ENCODE measurements at regions not wholly inside any gene's neighbourhood (a gene's known extent, or its start where the extent isn't known, plus 50 kb on each side); places are given as distances from the start of the nearest gene placed in this dataset.
"Not testable (repeated sequence)": the region's sequence is repeated elsewhere in the genome, so short reads cannot be mapped to it uniquely, and the experiment has no call there.

GRCh38 chr2:242046206-242046826 lies 176.8 kb downstream of the RTP5 start:
- Mint-ChIP-seq H3K4me3 (peak overlapping the region in 5 of 10 donors; percentile 60 to 84 (median 82)), H3K27ac (peak overlapping the region in 2 of 9 donors; percentile 64 to 89), H3K9me3 (peaks cover 0 to 6% (median 1%) of the 10 kb centered on the region in 11 donors)

GRCh38 chr2:242047963-242048362 lies 178.4 kb downstream of the RTP5 start:
- intact Hi-C loops (cut with micrococcal nuclease) = no loop called here
- peaks cover 0 to 6% (median 1%) of the 10 kb centered on the region in 11 donors for H3K9me3 Mint-ChIP-seq
- H3K4me1 ChIP-seq (ENCODE audit: control insufficient read depth in 2 of 2, insufficient read depth in 2 of 2, low read length in 2 of 2) = no peaks in the 10 kb centered on the region
- H3K27ac Mint-ChIP-seq = peak overlapping the region in 1 of 9 donors; percentile 28
- peak overlapping the region in 1 of 10 donors; percentile 34 for H3K4me3 Mint-ChIP-seq
- ChIA-PET POLR2A (no interaction called here), CTCF (no interaction called here)
- peaks cover 0 to 6% (median 2%) of the 10 kb centered on the region in 7 donors for H3K4me1 Mint-ChIP-seq
- DNase-seq (no peak), ATAC-seq (no peak)
- H3K27ac ChIP-seq (ENCODE audit: low read depth, low read length) = no peak overlapping the region
- H3K27me3 Mint-ChIP-seq = peaks cover 10 to 57% (median 18%) of the 10 kb centered on the region in 5 donors
- H3K4me3 ChIP-seq (ENCODE audit: low read length) = no peak overlapping the region
- H3K27me3 ChIP-seq (ENCODE audit: control insufficient read depth in 2 of 2, insufficient read depth in 2 of 2, low read length in 2 of 2) = no peaks in the 10 kb centered on the region
- no peaks in the 10 kb centered on the region for H3K9me3 ChIP-seq (ENCODE audit: control insufficient read depth in 2 of 3, low read length in 3 of 3)
- no peaks in the 10 kb centered on the region for H3K36me3 ChIP-seq (ENCODE audit: control insufficient read depth in 2 of 3, insufficient read depth in 3 of 3, low read length in 3 of 3)
- peaks cover 0 to 6% (median 2%) of the 10 kb centered on the region in 5 donors for H3K36me3 Mint-ChIP-seq

More at GRCh38 chr2:242046206-242046826, 176.8 kb downstream of the RTP5 start:
- DNase-seq (no peak), ATAC-seq (no peak)
- Mint-ChIP-seq H3K27me3 (peaks cover 21 to 46% (median 23%) of the 10 kb centered on the region in 5 donors), H3K4me1 (peaks cover 0 to 6% (median 2%) of the 10 kb centered on the region in 7 donors), H3K36me3 (peaks cover 0 to 6% (median 2%) of the 10 kb centered on the region in 5 donors)
- intact Hi-C loops (cut with micrococcal nuclease) = no loop called here
- H3K4me1 ChIP-seq (ENCODE audit: control insufficient read depth in 2 of 2, insufficient read depth in 2 of 2, low read length in 2 of 2) = no peaks in the 10 kb centered on the region
- no peak overlapping the region for H3K27ac ChIP-seq (ENCODE audit: low read depth, low read length)
- H3K27me3 ChIP-seq (ENCODE audit: control insufficient read depth in 2 of 2, insufficient read depth in 2 of 2, low read length in 2 of 2) = no peaks in the 10 kb centered on the region
- no peak overlapping the region for H3K4me3 ChIP-seq (ENCODE audit: low read length)
- ChIA-PET CTCF (no interaction called here), POLR2A (no interaction called here)
- no peaks in the 10 kb centered on the region for H3K36me3 ChIP-seq (ENCODE audit: control insufficient read depth in 2 of 3, insufficient read depth in 3 of 3, low read length in 3 of 3)
- no peaks in the 10 kb centered on the region for H3K9me3 ChIP-seq (ENCODE audit: control insufficient read depth in 2 of 3, low read length in 3 of 3)

GRCh38 chr2:242048479-242048878 lies 178.9 kb downstream of the RTP5 start:
- peaks cover 0 to 6% (median 2%) of the 10 kb centered on the region in 5 donors for H3K36me3 Mint-ChIP-seq
- peaks cover 0 to 6% (median 2%) of the 10 kb centered on the region in 7 donors for H3K4me1 Mint-ChIP-seq
- H3K9me3 Mint-ChIP-seq = peaks cover 0 to 6% (median 1%) of the 10 kb centered on the region in 11 donors
- Histone ChIP-seq H3K36me3 (ENCODE audit: control insufficient read depth in 2 of 3, insufficient read depth in 3 of 3, low read length in 3 of 3) (no peaks in the 10 kb centered on the region), H3K4me3 (ENCODE audit: low read length) (no peak overlapping the region), H3K9me3 (ENCODE audit: control insufficient read depth in 2 of 3, low read length in 3 of 3) (no peaks in the 10 kb centered on the region), H3K27ac (ENCODE audit: low read depth, low read length) (no peak overlapping the region), H3K4me1 (ENCODE audit: control insufficient read depth in 2 of 2, insufficient read depth in 2 of 2, low read length in 2 of 2) (no peaks in the 10 kb centered on the region), H3K27me3 (ENCODE audit: control insufficient read depth in 2 of 2, insufficient read depth in 2 of 2, low read length in 2 of 2) (no peaks in the 10 kb centered on the region)
- ATAC-seq (no peak), DNase-seq (no peak)
- intact Hi-C loops (cut with micrococcal nuclease) = no loop called here
- H3K27ac Mint-ChIP-seq = no peak overlapping the region
- ChIA-PET CTCF (no interaction called here), POLR2A (no interaction called here)
- peaks cover 8 to 58% (median 16%) of the 10 kb centered on the region in 5 donors for H3K27me3 Mint-ChIP-seq
- no peak overlapping the region for H3K4me3 Mint-ChIP-seq

- CTCF ChIA-PET; POLR2A ChIA-PET; DNase-seq; intact Hi-C loops (cut with micrococcal nuclease); H3K27ac ChIP-seq (ENCODE audit: low read depth, low read length); H3K9me3 Mint-ChIP-seq; H3K36me3 Mint-ChIP-seq; H3K4me1 ChIP-seq (ENCODE audit: control insufficient read depth in 2 of 2, insufficient read depth in 2 of 2, low read length in 2 of 2); H3K4me3 ChIP-seq (ENCODE audit: low read length); H3K27ac Mint-ChIP-seq; H3K27me3 ChIP-seq (ENCODE audit: control insufficient read depth in 2 of 2, insufficient read depth in 2 of 2, low read length in 2 of 2); H3K4me1 Mint-ChIP-seq; H3K36me3 ChIP-seq (ENCODE audit: control insufficient read depth in 2 of 3, insufficient read depth in 3 of 3, low read length in 3 of 3); H3K9me3 ChIP-seq (ENCODE audit: control insufficient read depth in 2 of 3, low read length in 3 of 3); ATAC-seq; H3K4me3 Mint-ChIP-seq: not testable (repeated sequence)
- peaks cover 5 to 56% (median 12%) of the 10 kb centered on the region in 5 donors for H3K27me3 Mint-ChIP-seq
These were observed 180.0 kb downstream of the RTP5 start for GRCh38 chr2:242049492-242049891.

GRCh38 chr2:242051463-242051862 lies 181.9 kb downstream of the RTP5 start:
- H3K4me3 ChIP-seq (ENCODE audit: low read length) = no peak overlapping the region
- Mint-ChIP-seq H3K27me3 (peaks cover 5 to 49% (median 12%) of the 10 kb centered on the region in 5 donors), H3K36me3 (peaks cover 0 to 5% (median under 1%) of the 10 kb centered on the region in 5 donors), H3K9me3 (peaks cover 0 to 6% (median 0%) of the 10 kb centered on the region in 11 donors), H3K4me1 (peaks cover 0 to under 1% (median 0%) of the 10 kb centered on the region in 7 donors), H3K27ac (no peak overlapping the region), H3K4me3 (no peak overlapping the region)
- no peaks in the 10 kb centered on the region for H3K9me3 ChIP-seq (ENCODE audit: control insufficient read depth in 2 of 3, low read length in 3 of 3)
- no peak overlapping the region for H3K27ac ChIP-seq (ENCODE audit: low read depth, low read length)
- DNase-seq (no peak), ATAC-seq (no peak)
- no peaks in the 10 kb centered on the region for H3K27me3 ChIP-seq (ENCODE audit: control insufficient read depth in 2 of 2, insufficient read depth in 2 of 2, low read length in 2 of 2)
- POLR2A ChIA-PET = interaction anchor here (0.6 kb wide), 1 partner anchor 8 kb away, joined by 3 read pairs; no protein-coding TSS in a partner anchor
- no peaks in the 10 kb centered on the region for H3K36me3 ChIP-seq (ENCODE audit: control insufficient read depth in 2 of 3, insufficient read depth in 3 of 3, low read length in 3 of 3)
- intact Hi-C loops (cut with micrococcal nuclease) = no loop called here
- H3K4me1 ChIP-seq (ENCODE audit: control insufficient read depth in 2 of 2, insufficient read depth in 2 of 2, low read length in 2 of 2) = no peaks in the 10 kb centered on the region
- CTCF ChIA-PET = no interaction called here

GRCh38 chr2:242052421-242052820 lies 182.9 kb downstream of the RTP5 start:
- no peaks in the 10 kb centered on the region for H3K4me1 ChIP-seq (ENCODE audit: control insufficient read depth in 2 of 2, insufficient read depth in 2 of 2, low read length in 2 of 2)
- H3K36me3 Mint-ChIP-seq = peaks cover 0 to 5% (median 0%) of the 10 kb centered on the region in 5 donors
- peaks cover 5 to 48% (median 13%) of the 10 kb centered on the region in 5 donors for H3K27me3 Mint-ChIP-seq
- no peaks in the 10 kb centered on the region for H3K27me3 ChIP-seq (ENCODE audit: control insufficient read depth in 2 of 2, insufficient read depth in 2 of 2, low read length in 2 of 2)
- no peaks in the 10 kb centered on the region for H3K4me1 Mint-ChIP-seq
- no peaks in the 10 kb centered on the region for H3K36me3 ChIP-seq (ENCODE audit: control insufficient read depth in 2 of 3, insufficient read depth in 3 of 3, low read length in 3 of 3)
- no peak overlapping the region for H3K27ac Mint-ChIP-seq
- POLR2A ChIA-PET = no interaction called here
- H3K4me3 Mint-ChIP-seq = no peak overlapping the region
- ATAC-seq = no peak
- no peaks in the 10 kb centered on the region for H3K9me3 ChIP-seq (ENCODE audit: control insufficient read depth in 2 of 3, low read length in 3 of 3)
- no peak overlapping the region for H3K27ac ChIP-seq (ENCODE audit: low read depth, low read length)
- intact Hi-C loops (cut with micrococcal nuclease) = no loop called here
- peak in 1 of 9 donors; percentile 10 for DNase-seq
- peaks cover 0 to 6% (median 0%) of the 10 kb centered on the region in 11 donors for H3K9me3 Mint-ChIP-seq
- CTCF ChIA-PET = no interaction called here
- H3K4me3 ChIP-seq (ENCODE audit: low read length) = no peak overlapping the region

GRCh38 chr2:242053921-242054320 lies 184.4 kb downstream of the RTP5 start:
- Histone ChIP-seq H3K27ac (ENCODE audit: low read depth, low read length) (no peak overlapping the region), H3K9me3 (ENCODE audit: control insufficient read depth in 2 of 3, low read length in 3 of 3) (no peaks in the 10 kb centered on the region), H3K4me3 (ENCODE audit: low read length) (no peak overlapping the region), H3K36me3 (ENCODE audit: control insufficient read depth in 2 of 3, insufficient read depth in 3 of 3, low read length in 3 of 3) (no peaks in the 10 kb centered on the region), H3K4me1 (ENCODE audit: control insufficient read depth in 2 of 2, insufficient read depth in 2 of 2, low read length in 2 of 2) (no peaks in the 10 kb centered on the region), H3K27me3 (ENCODE audit: control insufficient read depth in 2 of 2, insufficient read depth in 2 of 2, low read length in 2 of 2) (no peaks in the 10 kb centered on the region)
- Mint-ChIP-seq H3K27me3 (peaks cover 0 to 40% (median 12%) of the 10 kb centered on the region in 5 donors), H3K4me1 (no peaks in the 10 kb centered on the region), H3K9me3 (peaks cover 0 to 3% (median 0%) of the 10 kb centered on the region in 11 donors), H3K4me3 (no peak overlapping the region), H3K27ac (no peak overlapping the region), H3K36me3 (no peaks in the 10 kb centered on the region)
- DNase-seq = no peak
- CTCF ChIA-PET = no interaction called here
- POLR2A ChIA-PET = no interaction called here
- ATAC-seq = no peak
- intact Hi-C loops (cut with micrococcal nuclease) = no loop called here
